ENCODE measurements at regions not wholly inside any gene's neighbourhood (a gene's known extent, or its start where the extent isn't known, plus 50 kb on each side); places are given as distances from the start of the nearest gene placed in this dataset.

DNA sequence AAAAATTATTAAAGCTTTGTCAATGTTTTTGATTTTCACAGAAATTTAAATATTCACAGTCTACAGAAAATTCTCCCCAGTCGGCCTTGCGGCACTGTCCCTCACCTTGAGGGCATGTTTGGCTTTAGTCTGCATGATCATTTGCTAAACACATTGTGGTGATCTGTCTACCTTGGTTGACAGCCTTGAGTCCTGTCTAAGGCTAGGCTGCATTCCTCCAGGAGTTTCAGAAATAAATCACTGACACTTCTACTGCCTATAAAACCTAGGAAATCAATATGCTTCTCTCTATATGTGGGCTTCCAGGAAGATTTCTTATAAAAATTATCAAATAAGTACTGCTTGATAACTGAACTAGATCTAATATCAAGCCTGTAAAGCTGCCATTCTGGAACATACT is 430.7 kb upstream of the GRM3 start:
- Histone ChIP-seq H3K27me3 (no peaks in the 10 kb centered on the region), H3K36me3 (no peaks in the 10 kb centered on the region), H3K9me3 (peaks cover 0 to 5% (median under 1%) of the 10 kb centered on the region in 4 donors), H3K4me1 (no peaks in the 10 kb centered on the region), H3K27ac (no peak overlapping the region), H3K4me3 (no peak overlapping the region)
- TF ChIP-seq CTCF (IDR thresholded peaks at IDR 0.05) (no peak), POLR2AphosphoS5 (IDR thresholded peaks at IDR 0.05) (no peak)
- 66 to 83% (median 78%) methylated on average over 2 of the region's 2 CpGs for WGBS, 5 donors
- intact Hi-C loops (cut with DNase I; ENCODE audit: low total_unique reads): no loop called here
- DNase-seq: no peak

DNA sequence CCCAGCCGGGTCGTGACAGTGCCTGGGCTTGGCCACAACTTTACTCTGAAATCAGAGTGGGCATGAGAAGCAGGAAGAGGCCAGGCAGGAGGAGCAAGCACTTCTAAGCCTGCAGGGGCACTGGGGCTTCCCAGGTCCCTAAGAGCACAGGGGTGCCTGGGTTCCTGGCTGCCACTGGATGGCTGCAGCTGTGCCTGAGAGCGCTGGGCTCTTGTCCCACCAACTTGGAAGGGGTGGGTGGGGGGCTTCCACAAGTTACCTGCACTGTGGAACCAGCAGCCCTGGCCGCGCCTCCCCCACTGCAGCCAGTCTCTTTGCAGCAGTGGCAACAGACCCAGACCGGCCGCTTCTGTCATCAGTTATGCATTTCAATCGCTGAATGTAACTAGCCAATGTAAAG is 434.7 kb upstream of the GRM3 start:
- H3K4me3 ChIP-seq: no peak overlapping the region
- H3K4me1 ChIP-seq: no peaks in the 10 kb centered on the region
- H3K9me3 ChIP-seq: peaks cover 0 to 11% (median 2%) of the 10 kb centered on the region in 4 donors
- TF ChIP-seq CTCF (IDR thresholded peaks at IDR 0.05) (no peak), POLR2A (IDR thresholded peaks at IDR 0.05) (no peak), POLR2AphosphoS5 (IDR thresholded peaks at IDR 0.05) (no peak), EP300 (IDR thresholded peaks at IDR 0.05) (no peak)
- no peak overlapping the region for H3K27ac ChIP-seq
- H3K36me3 ChIP-seq: no peaks in the 10 kb centered on the region
- intact Hi-C loops (cut with DNase I; ENCODE audit: low total_unique reads): no loop called here
- WGBS, 5 donors: 42 to 56% (median 51%) methylated on average over 8 of the region's 8 CpGs
- DNase-seq: no peak
- H3K27me3 ChIP-seq: no peaks in the 10 kb centered on the region

GRCh38 chr7:86207740-86208139 is 436.0 kb upstream of the GRM3 start:
- DNase-seq: no peak
- Histone ChIP-seq H3K9me3 (peaks cover 0 to 17% (median 7%) of the 10 kb centered on the region in 4 donors), H3K27ac (no peak overlapping the region), H3K27me3 (no peaks in the 10 kb centered on the region), H3K4me1 (no peaks in the 10 kb centered on the region), H3K36me3 (no peaks in the 10 kb centered on the region), H3K4me3 (no peak overlapping the region)
- intact Hi-C loops (cut with DNase I; ENCODE audit: low total_unique reads): no loop called here
- 82 to 91% (median 90%) methylated on average over 3 of the region's 3 CpGs for WGBS, 5 donors
- TF ChIP-seq POLR2AphosphoS5 (IDR thresholded peaks at IDR 0.05) (no peak), CTCF (IDR thresholded peaks at IDR 0.05) (no peak), EP300 (IDR thresholded peaks at IDR 0.05) (no peak), POLR2A (IDR thresholded peaks at IDR 0.05) (no peak)

- intact Hi-C loops (cut with DNase I; ENCODE audit: low total_unique reads): no loop called here
- DNase-seq: no peak
These were observed 440.9 kb upstream of the GRM3 start for GRCh38 chr7:86202833-86203232.

More at GRCh38 chr7:86202833-86203232, 440.9 kb upstream of the GRM3 start:
- H3K4me1 ChIP-seq: no peaks in the 10 kb centered on the region
- H3K27ac ChIP-seq: no peak overlapping the region
- no peaks in the 10 kb centered on the region for H3K36me3 ChIP-seq
- H3K27me3 ChIP-seq: no peaks in the 10 kb centered on the region
- WGBS, 5 donors: 44 to 80% (median 47%) methylated on average over 2 to 3 of the region's 3 CpGs
- H3K9me3 ChIP-seq: peaks cover 0 to 33% (median 13%) of the 10 kb centered on the region in 4 donors
- TF ChIP-seq EP300 (IDR thresholded peaks at IDR 0.05): no peak
- TF ChIP-seq POLR2AphosphoS5 (IDR thresholded peaks at IDR 0.05): no peak
- no peak for TF ChIP-seq CTCF (IDR thresholded peaks at IDR 0.05)
- no peak for TF ChIP-seq POLR2A (IDR thresholded peaks at IDR 0.05)
- no peak overlapping the region for H3K4me3 ChIP-seq
